ENCODE measurements at regions not wholly inside any gene's neighbourhood (a gene's known extent, or its start where the extent isn't known, plus 50 kb on each side); places are given as distances from the start of the nearest gene placed in this dataset.

- DNase-seq (ENCODE audit: low spot score in 2 of 2) = no peak
- Histone ChIP-seq H3K27me3 (no peaks in the 10 kb centered on the region), H3K4me1 (no peaks in the 10 kb centered on the region), H3K9me3 (no peaks in the 10 kb centered on the region), H3K27ac (no peak overlapping the region), H3K36me3 (no peaks in the 10 kb centered on the region), H3K4me3 (no peak overlapping the region)
- TF ChIP-seq POLR2A (IDR thresholded peaks at IDR 0.05) = no peak
- no peak for TF ChIP-seq POLR2AphosphoS5 (IDR thresholded peaks at IDR 0.05)
- TF ChIP-seq CTCF (IDR thresholded peaks at IDR 0.05) = no peak
- intact Hi-C loops (cut with DNase I; ENCODE audit: low total_unique reads) = no loop called here
Measured at GRCh38 chr3:70729845-70730244, 417.4 kb upstream of the MDFIC2 start.

DNA sequence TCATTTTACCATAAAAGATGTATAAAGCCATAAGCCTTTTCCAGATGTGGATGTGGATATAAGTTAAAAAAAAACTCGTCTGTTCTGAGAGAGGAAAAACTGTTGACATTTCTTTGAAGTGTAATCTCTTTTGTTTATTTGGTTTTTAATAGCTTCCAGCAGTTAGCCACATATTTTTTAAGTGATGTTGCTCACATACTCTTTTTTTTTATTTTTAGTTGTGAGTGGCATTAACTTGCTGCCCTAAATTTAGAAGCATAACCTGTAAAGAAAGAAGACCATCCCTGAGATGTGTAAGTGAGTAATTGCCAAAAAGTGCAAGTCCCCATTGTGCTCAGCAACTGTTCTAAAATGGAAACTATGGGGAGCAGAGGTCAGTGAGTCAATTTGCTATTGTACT lies 415.9 kb upstream of the MDFIC2 start:
- intact Hi-C loops (cut with DNase I; ENCODE audit: low total_unique reads) = no loop called here
- TF ChIP-seq POLR2AphosphoS5 (IDR thresholded peaks at IDR 0.05) = no peak
- no peak for TF ChIP-seq CTCF (IDR thresholded peaks at IDR 0.05)
- no peak for TF ChIP-seq POLR2A (IDR thresholded peaks at IDR 0.05)
- no peak for DNase-seq (ENCODE audit: low spot score in 2 of 2)
- Histone ChIP-seq H3K27me3 (no peaks in the 10 kb centered on the region), H3K9me3 (no peaks in the 10 kb centered on the region), H3K36me3 (no peaks in the 10 kb centered on the region), H3K4me3 (no peak overlapping the region), H3K27ac (no peak overlapping the region), H3K4me1 (no peaks in the 10 kb centered on the region)

DNA sequence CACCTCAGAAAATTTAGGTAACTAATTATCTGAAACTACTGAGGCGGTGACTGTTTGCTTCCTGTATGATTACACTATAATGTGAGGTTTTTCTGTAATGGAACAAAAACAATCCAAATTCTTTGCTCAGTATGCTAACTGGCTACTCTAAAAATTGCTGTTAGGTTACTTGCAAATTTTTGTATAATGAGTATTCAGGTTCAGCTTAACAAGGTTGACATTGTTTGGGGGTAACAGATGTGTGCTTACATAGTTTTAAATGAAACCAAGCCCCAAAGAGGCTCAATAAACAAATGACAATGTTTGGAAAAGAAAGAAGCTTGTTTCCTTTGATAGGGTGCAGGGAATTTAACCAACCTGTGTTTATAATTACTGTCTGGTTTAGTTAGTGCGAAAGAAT lies 414.5 kb upstream of the MDFIC2 start:
- Histone ChIP-seq H3K27me3 (no peaks in the 10 kb centered on the region), H3K9me3 (no peaks in the 10 kb centered on the region), H3K4me3 (no peak overlapping the region), H3K4me1 (no peaks in the 10 kb centered on the region), H3K36me3 (no peaks in the 10 kb centered on the region), H3K27ac (no peak overlapping the region)
- intact Hi-C loops (cut with DNase I; ENCODE audit: low total_unique reads) = no loop called here
- TF ChIP-seq POLR2A (IDR thresholded peaks at IDR 0.05) (no peak), POLR2AphosphoS5 (IDR thresholded peaks at IDR 0.05) (no peak), CTCF (IDR thresholded peaks at IDR 0.05) (no peak)
- DNase-seq (ENCODE audit: low spot score in 2 of 2) = no peak

DNA sequence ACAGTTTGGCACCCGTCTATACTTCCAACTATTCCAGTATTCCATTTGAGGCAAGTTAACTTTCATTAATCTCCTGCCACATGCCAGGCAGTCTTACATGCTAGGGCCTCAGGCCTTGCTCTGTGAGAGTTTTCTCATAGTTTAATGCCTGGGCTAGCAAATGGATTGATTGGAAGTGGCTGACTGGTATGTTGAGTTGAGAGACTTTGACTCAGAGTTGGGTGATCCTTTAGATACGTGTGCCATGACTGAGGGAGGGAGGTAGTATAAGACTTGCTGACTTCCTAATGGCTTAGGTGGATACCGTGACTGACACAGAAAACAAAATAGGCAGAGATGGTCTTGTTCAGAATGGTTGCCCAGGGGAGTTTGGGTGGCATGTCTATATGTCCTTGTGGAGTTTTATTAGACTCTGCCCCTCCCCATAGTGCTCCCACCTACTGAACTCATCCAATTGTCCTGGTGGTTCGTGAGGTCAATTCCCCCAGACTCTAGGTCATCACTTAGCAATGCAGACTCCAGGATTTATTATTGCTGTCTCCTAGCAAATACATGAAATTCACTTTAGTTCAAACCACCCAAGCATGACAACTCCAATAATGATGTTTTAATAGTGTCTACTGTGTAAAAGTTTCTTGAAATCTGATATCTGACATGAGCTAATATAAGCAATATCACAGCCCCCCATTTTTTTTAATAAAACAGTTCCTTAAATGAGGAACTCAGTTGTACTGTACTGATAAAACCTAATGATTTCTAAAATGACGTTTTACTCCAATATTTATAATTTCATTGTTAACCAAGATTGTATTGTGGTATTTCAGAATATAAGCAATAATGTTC lies 413.9 kb upstream of the MDFIC2 start:
- intact Hi-C loops (cut with DNase I; ENCODE audit: low total_unique reads) = no loop called here
- no peaks in the 10 kb centered on the region for H3K36me3 ChIP-seq
- H3K4me1 ChIP-seq = no peaks in the 10 kb centered on the region
- H3K27ac ChIP-seq = no peak overlapping the region
- H3K4me3 ChIP-seq = no peak overlapping the region
- DNase-seq (ENCODE audit: low spot score in 2 of 2) = no peak
- no peak for TF ChIP-seq CTCF (IDR thresholded peaks at IDR 0.05)
- no peak for TF ChIP-seq POLR2A (IDR thresholded peaks at IDR 0.05)
- no peak for TF ChIP-seq POLR2AphosphoS5 (IDR thresholded peaks at IDR 0.05)
- no peaks in the 10 kb centered on the region for H3K9me3 ChIP-seq
- H3K27me3 ChIP-seq = no peaks in the 10 kb centered on the region

DNA sequence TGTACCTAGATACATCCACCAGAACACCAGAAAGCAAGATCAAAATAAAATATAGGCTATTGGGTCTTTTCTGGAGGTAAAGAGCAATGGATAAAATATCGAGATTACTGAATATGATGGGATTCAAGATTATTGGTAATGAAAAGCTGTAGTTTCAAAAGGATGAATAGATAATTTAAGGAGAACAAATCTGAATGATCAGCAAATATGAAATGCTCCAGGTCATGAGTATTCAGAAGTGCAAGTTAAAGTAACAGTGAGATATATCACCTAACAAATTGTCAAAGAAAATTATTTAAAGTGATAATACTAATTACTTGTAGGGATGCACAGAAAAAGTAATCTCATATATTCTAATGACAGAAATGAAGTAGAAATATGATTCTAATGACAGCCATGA lies 409.6 kb upstream of the MDFIC2 start:
- no peaks in the 10 kb centered on the region for H3K27me3 ChIP-seq
- no peaks in the 10 kb centered on the region for H3K4me1 ChIP-seq
- no peak overlapping the region for H3K4me3 ChIP-seq
- H3K27ac ChIP-seq = no peak overlapping the region
- no peak for DNase-seq (ENCODE audit: low spot score in 2 of 2)
- intact Hi-C loops (cut with DNase I; ENCODE audit: low total_unique reads) = no loop called here
- no peaks in the 10 kb centered on the region for H3K9me3 ChIP-seq
- TF ChIP-seq POLR2A (IDR thresholded peaks at IDR 0.05) = no peak
- no peak for TF ChIP-seq POLR2AphosphoS5 (IDR thresholded peaks at IDR 0.05)
- TF ChIP-seq CTCF (IDR thresholded peaks at IDR 0.05) = no peak
- no peaks in the 10 kb centered on the region for H3K36me3 ChIP-seq
